Neural cell (in vitro differentiated cells): ENCODE measurements at regions not wholly inside any gene's neighbourhood (a gene's known extent, or its start where the extent isn't known, plus 50 kb on each side); places are given as distances from the start of the nearest gene placed in this dataset.

Experiments used
- H2AFZ ChIP-seq: fragments of 200-600, 300-800 bp; sonication (generic), shearing (Covaris generic); 2 replicates; pipeline ENCODE4 v1.6.0; 2014; ENCODE audit warnings: low read depth, mild to moderate bottlenecking, antibody characterized with exemption, low read length, moderate library complexity
- H3F3A ChIP-seq: fragments of 200-600 bp; shearing (Covaris generic); 2 replicates; pipeline ENCODE4 v1.6.1; 2016; ENCODE audit warnings: mild to moderate bottlenecking, moderate library complexity, mixed read lengths, antibody characterized with exemption, low read length; ENCODE audit not compliant: insufficient read depth, poor library complexity, severe bottlenecking
- H3K27ac ChIP-seq: fragments of 200-600, 300-800 bp; sonication (generic), shearing (Covaris generic); 2 replicates; pipeline ENCODE4 v1.5.1; 2014; ENCODE audit warnings: mild to moderate bottlenecking, low read length, moderate library complexity
- H3K27me3 ChIP-seq: fragments of 300-800, 200-600 bp; sonication (generic), shearing (Covaris generic); 2 replicates; pipeline ENCODE4 v1.6.0; 2014; ENCODE audit warnings: mild to moderate bottlenecking, low read depth, low read length, moderate library complexity; ENCODE audit not compliant: insufficient read depth
- H3K36me3 ChIP-seq: fragments of 300-800, 200-600 bp; sonication (generic), shearing (Covaris generic); 2 replicates; pipeline ENCODE4 v1.5.1; 2014; ENCODE audit warnings: mild to moderate bottlenecking, antibody characterized with exemption, low read length, moderate library complexity; ENCODE audit not compliant: insufficient read depth
- H3K4me2 ChIP-seq: fragments of 300-800, 200-600 bp; sonication (generic), shearing (Covaris generic); 2 replicates; pipeline ENCODE4 v1.6.0; 2014; ENCODE audit warnings: mild to moderate bottlenecking, low read length
- H3K4me3 ChIP-seq: fragments of 300-800, 200-600 bp; sonication (generic), shearing (Covaris generic); 2 replicates; pipeline ENCODE4 v1.5.1; 2014; ENCODE audit warnings: mild to moderate bottlenecking, low read length, moderate library complexity
- H3K79me2 ChIP-seq: fragments of 200-600 bp; shearing (Covaris generic); replicated peaks from 2 replicates; pipeline ENCODE4 v1.6.0; 2014; ENCODE audit warnings: mild to moderate bottlenecking, low read length, moderate library complexity; ENCODE audit not compliant: insufficient read depth
- H3K9ac ChIP-seq: fragments of 300-800, 200-600 bp; sonication (generic), shearing (Covaris generic); 2 replicates; pipeline ENCODE4 v1.6.1; 2016; ENCODE audit warnings: mild to moderate bottlenecking, low read length, mixed read lengths
- H3K9me2 ChIP-seq: fragments of 200-600 bp; shearing (Covaris generic); 2 replicates; pipeline ENCODE4 v1.6.1; 2016; ENCODE audit warnings: mild to moderate bottlenecking, low read length, mixed read lengths; ENCODE audit not compliant: insufficient read depth
- H3K9me3 ChIP-seq: fragments of 200-600, 300-800 bp; sonication (generic), shearing (Covaris generic); 2 replicates; pipeline ENCODE4 v1.6.1; 2016; ENCODE audit warnings: mild to moderate bottlenecking, mixed run types, low read length, moderate library complexity, mixed read lengths
- H4K20me1 ChIP-seq: fragments of 200-600 bp; shearing (Covaris generic); 2 replicates; pipeline ENCODE4 v1.6.1; 2016; ENCODE audit warnings: mild to moderate bottlenecking, mixed run types; ENCODE audit not compliant: insufficient read depth
- CTCF ChIP-seq: fragments of 450-650 bp; IDR thresholded peaks from 2 replicates; pipeline ENCODE4 v1.5.1; 2014; ENCODE audit warnings: antibody characterized with exemption, mild to moderate bottlenecking, moderate library complexity; ENCODE audit not compliant: poor library complexity, severe bottlenecking
- EP300 ChIP-seq: fragments of 450-650 bp; conservative IDR thresholded peaks from 2 replicates; pipeline ENCODE4 v1.6.1; 2014; ENCODE audit warnings: antibody characterized with exemption, mild to moderate bottlenecking, moderate library complexity; ENCODE audit not compliant: poor library complexity, severe bottlenecking
- EZH2 ChIP-seq: fragments of 200-600, 300-800 bp; shearing (Covaris generic), sonication (generic); IDR thresholded peaks from 2 replicates; pipeline ENCODE4 v1.6.1; 2014; ENCODE audit warnings: antibody characterized with exemption, low read length, borderline replicate concordance, mild to moderate bottlenecking; ENCODE audit not compliant: insufficient read depth, poor library complexity, severe bottlenecking
- MXI1 ChIP-seq: fragments of 450-650 bp; conservative IDR thresholded peaks from 2 replicates; pipeline ENCODE4 v1.6.1; 2014; ENCODE audit warnings: antibody characterized with exemption, mild to moderate bottlenecking; ENCODE audit not compliant: poor library complexity, severe bottlenecking
- POLR2AphosphoS5 ChIP-seq: IDR thresholded peaks from 2 replicates; pipeline ENCODE4 v1.6.1; 2012
- RAD21 ChIP-seq: fragments of 450-650 bp; conservative IDR thresholded peaks from 2 replicates; pipeline ENCODE4 v1.6.1; 2014; ENCODE audit warnings: antibody characterized with exemption, mild to moderate bottlenecking, moderate library complexity
- REST ChIP-seq: IDR thresholded peaks from 2 replicates; pipeline ENCODE4 v1.6.1; 2012; ENCODE audit warnings: borderline replicate concordance
- SMC3 ChIP-seq: fragments of 450-650 bp; conservative IDR thresholded peaks from 2 replicates; pipeline ENCODE4 v1.6.1; 2014; ENCODE audit warnings: antibody characterized with exemption, mild to moderate bottlenecking, moderate library complexity; ENCODE audit not compliant: poor library complexity
- TAF1 ChIP-seq: IDR thresholded peaks from 2 replicates; pipeline ENCODE4 v1.6.1; 2012; ENCODE audit warnings: low read depth

GRCh38 chr17:33950061-33950460 lies 305.0 kb upstream of the CCL2 start:
- H3K9ac ChIP-seq = no peak overlapping the region
- no peaks in the 10 kb centered on the region for H3K9me2 ChIP-seq
- H3K9me3 ChIP-seq = no peaks in the 10 kb centered on the region
- H3K4me3 ChIP-seq = no peak overlapping the region
- no peaks in the 10 kb centered on the region for H3F3A ChIP-seq
- no peaks in the 10 kb centered on the region for H4K20me1 ChIP-seq
- H3K27ac ChIP-seq = no peak overlapping the region
- no peak overlapping the region for H2AFZ ChIP-seq
- no peak overlapping the region for H3K4me2 ChIP-seq
- no peaks in the 10 kb centered on the region for H3K27me3 ChIP-seq
- TF ChIP-seq RAD21 = no peak
- no peak for TF ChIP-seq MXI1
- no peak for TF ChIP-seq TAF1
- no peak for TF ChIP-seq POLR2AphosphoS5
- no peak for TF ChIP-seq EZH2
- TF ChIP-seq SMC3 = no peak
- TF ChIP-seq EP300 = no peak
- TF ChIP-seq REST = no peak
- no peak for TF ChIP-seq CTCF
- no peaks in the 10 kb centered on the region for H3K79me2 ChIP-seq
- H3K36me3 ChIP-seq = no peaks in the 10 kb centered on the region

GRCh38 chr17:33952425-33952824 lies 302.7 kb upstream of the CCL2 start:
- Histone ChIP-seq H4K20me1 (no peaks in the 10 kb centered on the region), H3K79me2 (no peaks in the 10 kb centered on the region), H3K4me2 (no peak overlapping the region), H3F3A (no peaks in the 10 kb centered on the region), H2AFZ (no peak overlapping the region), H3K36me3 (no peaks in the 10 kb centered on the region), H3K9ac (no peak overlapping the region), H3K27ac (no peak overlapping the region), H3K9me2 (no peaks in the 10 kb centered on the region), H3K9me3 (no peaks in the 10 kb centered on the region), H3K4me3 (no peak overlapping the region), H3K27me3 (no peaks in the 10 kb centered on the region)
- TF ChIP-seq REST (no peak), EP300 (no peak), TAF1 (no peak), POLR2AphosphoS5 (no peak), SMC3 (no peak), CTCF (no peak), RAD21 (no peak), MXI1 (no peak), EZH2 (no peak)
